ENCODE measurements at regions not wholly inside any gene's neighbourhood (a gene's known extent, or its start where the extent isn't known, plus 50 kb on each side); places are given as distances from the start of the nearest gene placed in this dataset.

DNA sequence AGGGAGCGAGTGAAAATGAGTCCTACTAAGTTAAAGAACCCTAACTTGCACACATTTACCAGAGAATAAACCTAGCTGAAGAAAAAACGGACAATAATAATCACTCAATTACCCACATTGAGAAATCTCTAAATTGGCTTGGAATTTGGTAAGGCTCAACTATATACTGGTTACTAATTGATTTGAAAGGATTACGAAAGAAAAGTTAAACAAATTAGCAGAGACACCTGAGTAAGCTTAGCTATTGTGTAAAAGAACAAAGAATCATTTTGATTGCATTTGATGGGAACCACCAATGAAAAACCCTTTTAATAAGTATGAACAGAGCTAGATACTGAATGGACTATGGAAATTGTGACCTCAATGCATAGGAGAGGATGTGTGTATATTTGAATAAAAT lies 118.6 kb upstream of the ADGRF1 start:
- intact Hi-C loops (cut with DNase I; ENCODE audit: low total_unique reads), result no loop called here
- H3K4me3 ChIP-seq, result no peak overlapping the region
- ATAC-seq, result no peak
- no peak for DNase-seq
- no peaks in the 10 kb centered on the region for H3K27me3 ChIP-seq
- no peaks in the 10 kb centered on the region for H3K9me3 ChIP-seq
- no peaks in the 10 kb centered on the region for H3K4me1 ChIP-seq
- no peaks in the 10 kb centered on the region for H3K36me3 ChIP-seq
- TF ChIP-seq POLR2A (IDR thresholded peaks at IDR 0.05), result no peak
- TF ChIP-seq, protein P1, sequence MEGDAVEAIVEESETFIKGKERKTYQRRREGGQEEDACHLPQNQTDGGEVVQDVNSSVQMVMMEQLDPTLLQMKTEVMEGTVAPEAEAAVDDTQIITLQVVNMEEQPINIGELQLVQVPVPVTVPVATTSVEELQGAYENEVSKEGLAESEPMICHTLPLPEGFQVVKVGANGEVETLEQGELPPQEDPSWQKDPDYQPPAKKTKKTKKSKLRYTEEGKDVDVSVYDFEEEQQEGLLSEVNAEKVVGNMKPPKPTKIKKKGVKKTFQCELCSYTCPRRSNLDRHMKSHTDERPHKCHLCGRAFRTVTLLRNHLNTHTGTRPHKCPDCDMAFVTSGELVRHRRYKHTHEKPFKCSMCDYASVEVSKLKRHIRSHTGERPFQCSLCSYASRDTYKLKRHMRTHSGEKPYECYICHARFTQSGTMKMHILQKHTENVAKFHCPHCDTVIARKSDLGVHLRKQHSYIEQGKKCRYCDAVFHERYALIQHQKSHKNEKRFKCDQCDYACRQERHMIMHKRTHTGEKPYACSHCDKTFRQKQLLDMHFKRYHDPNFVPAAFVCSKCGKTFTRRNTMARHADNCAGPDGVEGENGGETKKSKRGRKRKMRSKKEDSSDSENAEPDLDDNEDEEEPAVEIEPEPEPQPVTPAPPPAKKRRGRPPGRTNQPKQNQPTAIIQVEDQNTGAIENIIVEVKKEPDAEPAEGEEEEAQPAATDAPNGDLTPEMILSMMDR (IDR thresholded peaks at IDR 0.05 in 4 of 5, conservative IDR thresholded peaks at IDR 0.05 in 1 of 5), result no peak
- in situ Hi-C loops (cut with MboI; ENCODE audit: low sequenced_read_pairs in 4 of 4), result no loop called here
- no peak overlapping the region for H3K27ac ChIP-seq

DNA sequence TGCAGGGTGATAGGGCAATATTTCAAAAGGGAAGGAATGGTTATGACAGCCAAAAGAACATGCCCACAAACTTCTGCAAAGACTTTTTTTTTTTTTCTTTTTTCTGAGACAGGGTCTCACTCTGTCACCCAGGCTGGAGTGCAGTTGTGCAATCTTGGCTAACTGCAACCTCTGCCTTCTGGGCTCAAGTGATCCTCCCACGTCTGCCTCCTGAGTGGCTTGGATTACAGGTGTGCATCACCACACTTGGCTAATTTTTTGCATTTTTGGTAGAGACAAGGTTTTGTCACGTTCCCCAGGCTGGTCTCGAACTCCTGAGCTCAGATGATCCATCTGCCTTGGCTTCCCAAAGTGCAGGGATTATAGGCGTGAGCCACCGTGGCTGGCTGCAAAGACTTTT lies 117.6 kb upstream of the ADGRF1 start:
- no peaks in the 10 kb centered on the region for H3K27me3 ChIP-seq
- no peaks in the 10 kb centered on the region for H3K4me1 ChIP-seq
- DNase-seq (no peak), ATAC-seq (no peak)
- no peaks in the 10 kb centered on the region for H3K9me3 ChIP-seq
- H3K27ac ChIP-seq, result no peak overlapping the region
- intact Hi-C loops (cut with DNase I; ENCODE audit: low total_unique reads) (no loop called here), in situ Hi-C loops (cut with MboI; ENCODE audit: low sequenced_read_pairs in 4 of 4) (no loop called here)
- H3K4me3 ChIP-seq, result no peak overlapping the region
- TF ChIP-seq POLR2A (IDR thresholded peaks at IDR 0.05), result no peak
- TF ChIP-seq, protein P1 (IDR thresholded peaks at IDR 0.05 in 4 of 5, conservative IDR thresholded peaks at IDR 0.05 in 1 of 5), result no peak
- no peaks in the 10 kb centered on the region for H3K36me3 ChIP-seq

DNA sequence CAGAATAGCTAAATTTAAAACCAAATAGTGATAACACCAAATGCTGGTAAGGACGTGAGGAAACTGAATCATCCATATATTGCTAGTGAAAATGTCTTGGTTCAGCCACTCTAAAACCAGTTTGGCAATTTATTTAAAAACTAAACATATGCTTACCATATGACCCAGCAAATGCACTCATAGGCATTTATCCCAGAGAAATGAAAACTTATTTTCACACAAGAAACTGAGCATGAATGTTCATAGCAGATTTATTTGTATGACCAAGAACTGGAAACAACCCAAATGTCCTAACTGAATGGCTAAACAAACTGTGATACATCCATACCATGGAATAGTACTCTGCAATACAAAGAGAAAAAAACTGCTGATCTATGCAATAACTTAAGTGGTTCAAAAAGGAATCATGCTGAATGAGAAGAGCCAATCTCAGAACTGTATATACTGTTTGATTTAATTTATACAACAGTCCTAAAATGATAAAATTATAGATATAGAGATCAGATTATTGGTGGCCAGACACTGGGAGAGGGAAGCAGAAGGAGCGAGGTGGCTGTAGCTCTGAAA lies 115.6 kb upstream of the ADGRF1 start:
- DNase-seq (no peak), ATAC-seq (no peak)
- no peaks in the 10 kb centered on the region for H3K9me3 ChIP-seq
- intact Hi-C loops (cut with DNase I; ENCODE audit: low total_unique reads), result no loop called here
- TF ChIP-seq, protein P1 (IDR thresholded peaks at IDR 0.05 in 4 of 5, conservative IDR thresholded peaks at IDR 0.05 in 1 of 5), result no peak
- TF ChIP-seq POLR2A (IDR thresholded peaks at IDR 0.05), result no peak
- no peak overlapping the region for H3K27ac ChIP-seq
- no peak overlapping the region for H3K4me3 ChIP-seq
- H3K4me1 ChIP-seq, result no peaks in the 10 kb centered on the region
- H3K27me3 ChIP-seq, result no peaks in the 10 kb centered on the region
- in situ Hi-C loops (cut with MboI; ENCODE audit: low sequenced_read_pairs in 4 of 4), result no loop called here
- H3K36me3 ChIP-seq, result no peaks in the 10 kb centered on the region

DNA sequence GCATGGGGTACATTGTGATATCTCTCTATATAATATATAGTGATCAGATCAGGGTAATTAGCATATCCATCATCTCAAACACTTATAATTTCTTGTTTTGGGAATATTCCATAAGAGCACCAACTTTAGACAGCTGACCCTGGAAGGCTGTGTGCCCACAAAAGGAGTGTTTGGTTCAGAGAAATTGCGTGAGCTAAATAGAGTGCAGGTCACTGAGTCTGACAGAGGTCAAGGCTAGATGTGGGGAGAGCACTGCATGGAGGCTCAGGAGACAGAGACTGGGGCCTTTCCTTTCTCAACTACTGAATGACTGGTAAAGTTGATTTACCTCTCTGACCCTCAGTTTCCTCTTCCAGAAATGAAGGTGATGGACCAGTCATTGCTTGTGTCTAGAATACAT lies 114.9 kb upstream of the ADGRF1 start:
- H3K9me3 ChIP-seq, result no peaks in the 10 kb centered on the region
- in situ Hi-C loops (cut with MboI; ENCODE audit: low sequenced_read_pairs in 4 of 4) (no loop called here), intact Hi-C loops (cut with DNase I; ENCODE audit: low total_unique reads) (no loop called here)
- H3K27ac ChIP-seq, result no peak overlapping the region
- H3K36me3 ChIP-seq, result no peaks in the 10 kb centered on the region
- DNase-seq (no peak), ATAC-seq (no peak)
- TF ChIP-seq POLR2A (IDR thresholded peaks at IDR 0.05), result no peak
- TF ChIP-seq, protein P1 (IDR thresholded peaks at IDR 0.05 in 4 of 5, conservative IDR thresholded peaks at IDR 0.05 in 1 of 5), result no peak
- H3K4me1 ChIP-seq, result no peaks in the 10 kb centered on the region
- H3K27me3 ChIP-seq, result no peaks in the 10 kb centered on the region
- H3K4me3 ChIP-seq, result no peak overlapping the region

DNA sequence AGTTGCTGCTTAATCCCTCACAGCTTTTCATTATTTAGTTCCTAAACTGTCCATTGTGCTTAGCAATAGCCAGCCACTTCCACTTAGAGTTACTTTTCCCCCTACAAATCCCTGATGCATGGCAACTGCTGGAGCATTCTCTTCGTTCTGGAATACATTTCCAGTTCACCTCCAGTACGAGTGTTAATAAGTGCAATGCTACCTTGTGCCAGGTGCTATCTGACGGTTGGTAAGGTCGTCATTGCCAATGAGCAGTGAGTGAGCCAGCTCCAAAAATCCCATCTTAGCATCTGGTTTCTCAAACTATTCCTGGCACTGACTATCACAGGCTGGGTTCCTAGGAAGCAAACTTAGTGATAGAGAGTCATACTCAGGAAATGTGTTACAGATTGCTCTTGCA lies 114.1 kb upstream of the ADGRF1 start:
- Histone ChIP-seq H3K4me3 (no peak overlapping the region), H3K27me3 (no peaks in the 10 kb centered on the region), H3K4me1 (no peaks in the 10 kb centered on the region), H3K27ac (no peak overlapping the region), H3K9me3 (no peaks in the 10 kb centered on the region), H3K36me3 (no peaks in the 10 kb centered on the region)
- intact Hi-C loops (cut with DNase I; ENCODE audit: low total_unique reads), result no loop called here
- in situ Hi-C loops (cut with MboI; ENCODE audit: low sequenced_read_pairs in 4 of 4), result no loop called here
- TF ChIP-seq, protein P1 (IDR thresholded peaks at IDR 0.05 in 4 of 5, conservative IDR thresholded peaks at IDR 0.05 in 1 of 5), result no peak
- no peak for TF ChIP-seq POLR2A (IDR thresholded peaks at IDR 0.05)
- ATAC-seq (no peak), DNase-seq (no peak)
